ENCODE measurements at regions not wholly inside any gene's neighbourhood (a gene's known extent, or its start where the extent isn't known, plus 50 kb on each side); places are given as distances from the start of the nearest gene placed in this dataset.

GRCh38 chr9:110140276-110140675 lies 67.7 kb downstream of the C9orf152 start:
- TF ChIP-seq GPN1 (CRISPR knock-in tag; IDR thresholded peaks at IDR 0.05; ENCODE audit: borderline replicate concordance) (no peak), ARNT (IDR thresholded peaks at IDR 0.05) (no peak), ZSCAN30 (CRISPR knock-in tag; IDR thresholded peaks at IDR 0.05) (no peak), FOXA3 (CRISPR knock-in tag; IDR thresholded peaks at IDR 0.05) (no peak)
